ENCODE measurements at regions not wholly inside any gene's neighbourhood (a gene's known extent, or its start where the extent isn't known, plus 50 kb on each side); places are given as distances from the start of the nearest gene placed in this dataset.

GRCh38 chr21:19244502-19245187 lies 841.1 kb upstream of the TMPRSS15 start:
- DNase-seq (ENCODE audit: low spot score) = no peak

DNA sequence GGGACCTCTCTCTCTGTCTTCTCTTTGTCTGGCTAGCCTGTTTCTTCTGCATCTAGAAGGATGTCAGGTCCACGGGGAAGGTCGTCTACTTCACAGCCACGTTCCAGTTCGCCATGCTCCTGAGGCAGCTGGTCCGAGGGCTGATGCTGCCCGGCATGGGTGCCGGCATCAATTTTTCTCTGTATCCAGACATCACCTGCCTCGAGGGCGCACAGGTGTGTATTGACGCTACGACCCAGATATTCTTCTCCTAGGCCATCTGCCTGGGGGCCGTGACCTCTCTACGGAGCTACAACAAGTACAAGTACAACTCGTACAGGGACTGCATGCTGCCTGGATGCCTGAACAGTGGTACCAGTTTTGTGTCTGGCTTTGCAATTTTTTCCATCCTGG lies 841.6 kb upstream of the TMPRSS15 start:
- DNase-seq (ENCODE audit: low spot score) = no peak

DNA sequence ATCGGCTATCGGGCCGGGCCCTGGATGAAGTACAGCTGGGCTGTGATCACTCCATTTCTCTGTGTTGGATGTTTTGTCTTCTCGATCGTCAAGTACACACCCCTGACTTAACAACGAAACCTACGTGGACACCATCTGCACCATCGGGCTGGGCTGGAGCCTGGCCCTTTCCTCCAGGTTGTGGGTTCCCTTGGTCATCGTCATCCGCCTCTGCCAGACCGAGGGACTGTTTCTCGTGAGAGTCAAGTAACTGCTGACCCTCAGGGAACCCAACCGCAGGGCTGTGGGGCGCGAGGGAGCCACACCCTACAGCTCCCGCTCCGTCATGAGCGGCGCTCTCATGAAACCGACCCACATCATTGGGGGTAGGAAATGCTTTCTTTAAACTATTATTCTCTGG lies 842.4 kb upstream of the TMPRSS15 start:
- DNase-seq (ENCODE audit: low spot score) = no peak

GRCh38 chr21:19256934-19257660 lies 853.5 kb upstream of the TMPRSS15 start:
- DNase-seq (ENCODE audit: low spot score) = no peak

DNA sequence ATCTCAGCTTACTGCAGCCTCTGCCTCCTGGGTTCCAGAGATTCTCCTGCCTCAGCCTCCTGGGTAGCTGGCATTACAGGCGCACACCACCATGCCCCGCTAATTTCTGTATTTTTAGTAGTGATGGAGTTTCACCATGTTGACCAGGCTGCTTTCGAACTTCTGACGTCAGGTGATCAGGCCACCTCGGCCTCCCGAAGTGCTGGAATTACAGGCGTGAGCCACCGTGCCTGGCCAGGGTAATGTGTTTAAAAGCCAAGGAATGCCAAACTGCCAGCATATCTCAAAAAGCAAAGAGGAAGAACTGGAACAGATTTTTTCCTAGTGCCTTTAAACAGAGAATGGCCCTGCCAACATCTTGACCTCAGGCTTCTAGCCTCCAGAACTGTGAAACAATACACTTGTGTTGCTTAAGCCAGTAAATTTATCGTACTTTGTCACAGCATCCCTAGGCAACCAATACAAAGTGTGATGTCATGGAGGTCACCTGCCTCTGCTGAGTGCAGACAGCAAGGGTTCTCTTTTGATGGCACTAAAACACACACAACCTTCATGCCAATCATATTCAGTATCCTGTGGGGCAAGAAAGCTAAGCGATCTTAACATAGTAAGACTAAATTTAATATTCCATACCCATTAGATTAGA lies 858.3 kb upstream of the TMPRSS15 start:
- no peak for DNase-seq (ENCODE audit: low spot score)

- DNase-seq (ENCODE audit: low spot score) = no peak
Measured at GRCh38 chr21:19266636-19267035, 863.1 kb upstream of the TMPRSS15 start.

- no peak for DNase-seq (ENCODE audit: low spot score)
Measured at GRCh38 chr21:19268686-19269085, 865.1 kb upstream of the TMPRSS15 start.

DNA sequence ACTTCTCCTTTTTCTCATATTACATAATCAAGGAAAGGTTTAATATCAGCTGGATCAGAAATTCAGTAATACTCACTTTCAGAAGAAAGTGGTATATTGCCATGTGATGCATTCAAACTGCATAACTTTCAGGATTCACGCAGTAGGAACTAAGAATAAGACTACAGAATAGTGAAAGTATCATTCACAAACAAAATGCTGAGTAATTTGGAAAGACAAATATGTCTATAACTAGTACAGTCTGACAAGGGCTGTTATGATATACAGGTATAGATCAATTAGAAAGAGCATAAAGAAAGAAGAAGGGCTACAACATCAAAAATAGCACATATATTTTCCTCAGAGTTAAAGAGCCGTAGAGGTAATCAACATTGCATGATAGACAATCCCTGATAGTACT lies 871.5 kb upstream of the TMPRSS15 start:
- no peak for DNase-seq (ENCODE audit: low spot score)

- no peak for DNase-seq (ENCODE audit: low spot score)
Measured at GRCh38 chr21:19276665-19277064, 873.1 kb upstream of the TMPRSS15 start.

GRCh38 chr21:19286876-19287275 lies 883.3 kb upstream of the TMPRSS15 start:
- DNase-seq (ENCODE audit: low spot score) = no peak

DNA sequence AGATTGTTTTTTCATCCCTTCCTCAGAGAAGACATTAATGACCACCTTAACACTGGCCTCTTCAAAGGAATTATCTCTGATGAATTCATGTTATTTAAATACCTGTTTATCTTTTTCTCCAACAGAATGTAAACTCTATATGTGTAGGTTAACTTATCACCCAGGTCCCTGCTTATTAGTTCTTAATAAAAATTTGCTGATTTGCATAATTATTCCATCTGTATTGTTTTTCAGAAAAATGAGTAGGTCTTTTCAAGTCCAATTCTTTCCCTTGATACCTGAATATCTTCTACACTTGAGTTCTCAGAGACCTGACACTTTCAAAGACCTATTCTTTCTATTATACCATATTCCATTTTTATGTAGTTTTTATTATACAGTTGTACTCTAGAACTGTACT lies 886.7 kb upstream of the TMPRSS15 start:
- no peak for DNase-seq (ENCODE audit: low spot score)

DNA sequence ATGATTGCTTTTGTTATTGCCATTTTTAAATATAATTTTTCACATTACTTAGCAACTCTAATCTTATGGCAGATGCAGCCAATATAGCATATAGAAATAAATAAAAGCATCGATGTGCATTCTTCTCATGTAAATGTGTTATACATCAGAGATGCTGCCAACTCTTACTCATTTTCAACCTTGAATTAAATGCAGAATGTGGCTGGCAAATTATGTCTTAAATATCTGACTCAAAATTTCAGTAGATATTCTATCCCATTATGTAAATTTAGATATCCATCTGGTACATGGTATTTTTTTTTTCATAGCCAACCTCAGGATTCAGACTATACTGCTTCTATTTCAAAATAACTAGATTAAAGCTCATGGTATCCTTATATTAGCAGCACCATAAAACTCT lies 916.7 kb upstream of the TMPRSS15 start:
- DNase-seq (ENCODE audit: low spot score) = no peak

DNA sequence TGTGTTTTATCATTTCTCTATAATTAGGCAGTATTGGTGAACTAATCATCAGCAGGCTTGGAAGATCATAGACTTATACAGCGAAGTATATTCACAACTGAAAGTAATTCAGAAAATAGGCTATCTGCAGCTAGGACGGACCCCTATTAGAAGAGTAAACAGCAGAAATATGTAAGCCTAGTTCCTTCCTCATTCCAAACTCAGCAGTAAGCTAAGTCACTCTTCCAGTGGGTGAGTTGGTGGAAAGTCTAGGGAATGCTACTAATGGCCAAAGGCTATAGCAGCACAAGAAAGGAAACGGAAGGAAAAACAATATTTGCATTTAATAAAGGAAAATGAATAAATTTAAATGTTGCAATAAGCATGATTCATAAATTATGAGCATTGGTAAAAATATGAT lies 918.1 kb upstream of the TMPRSS15 start:
- no peak for DNase-seq (ENCODE audit: low spot score)

DNA sequence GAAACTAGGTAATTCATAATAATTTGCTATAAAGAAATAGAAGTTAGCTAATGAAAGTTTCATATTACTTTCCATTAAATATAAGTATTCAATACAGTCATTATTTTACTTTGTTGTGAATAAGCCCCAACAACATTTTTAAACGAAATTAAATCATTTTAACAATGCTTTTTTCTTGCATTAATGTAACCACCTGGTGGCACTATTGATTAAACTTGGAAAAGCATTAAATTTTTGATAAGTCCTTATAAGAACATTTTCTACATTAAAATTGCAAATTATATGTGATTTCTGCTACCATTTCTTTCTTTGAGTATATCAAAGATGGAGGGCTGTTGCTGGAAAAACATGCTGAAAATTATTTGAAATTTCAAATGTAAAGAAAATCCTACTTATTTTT lies 918.8 kb upstream of the TMPRSS15 start:
- no peak for DNase-seq (ENCODE audit: low spot score)

DNA sequence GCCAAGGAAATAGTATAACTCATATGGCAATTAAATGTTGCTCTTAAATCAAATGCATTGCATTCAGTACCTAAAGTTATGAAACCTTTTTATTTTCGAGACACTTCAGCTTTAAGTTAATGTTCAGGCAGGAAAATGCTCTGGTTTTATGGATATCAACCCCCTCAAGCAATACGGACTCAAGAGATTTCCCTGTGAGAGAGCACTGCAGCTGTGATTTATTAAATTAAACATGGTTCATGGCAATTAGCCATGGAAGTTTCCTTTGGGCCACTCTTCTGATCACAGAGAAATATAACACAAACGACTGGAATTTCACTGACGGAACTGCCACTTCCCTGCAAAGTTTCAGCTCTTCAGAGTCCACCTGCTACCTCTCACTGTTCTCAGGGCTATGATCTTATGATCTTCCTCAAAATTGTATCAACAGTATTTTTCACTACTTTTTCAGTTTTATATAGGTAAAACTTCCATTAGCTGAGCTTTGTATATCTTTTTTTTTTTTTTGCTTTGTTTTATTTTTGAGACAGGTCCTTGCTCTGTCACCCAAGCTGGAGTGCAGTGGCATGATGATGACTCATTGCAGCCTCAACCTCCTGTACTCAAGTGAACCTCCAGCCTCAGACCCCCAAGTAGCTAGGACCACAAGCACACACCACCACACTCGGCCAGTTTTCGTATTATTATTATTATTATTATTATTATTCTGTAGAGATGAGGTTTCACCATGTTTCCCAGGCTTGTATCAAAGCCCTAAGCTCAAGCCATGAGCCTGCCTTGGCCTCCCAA lies 923.1 kb upstream of the TMPRSS15 start:
- DNase-seq (ENCODE audit: low spot score) = no peak

DNA sequence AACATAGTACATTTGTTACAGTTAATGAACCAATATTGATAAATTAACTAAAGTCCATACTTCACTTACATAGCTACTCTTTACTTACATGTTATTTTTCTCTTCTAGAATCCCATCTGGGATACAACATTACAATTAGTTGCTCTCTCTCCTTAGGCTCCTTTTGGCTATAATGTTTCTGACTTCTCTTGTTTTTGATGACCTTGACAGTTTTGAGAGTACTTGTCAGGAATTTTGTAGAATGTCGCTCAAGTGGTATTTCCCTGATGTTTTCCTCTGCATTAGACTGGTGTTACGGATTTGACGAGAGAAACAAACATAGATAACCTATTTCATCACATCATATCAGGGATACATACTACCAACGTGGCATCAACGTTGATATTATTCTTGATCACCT lies 925.4 kb upstream of the TMPRSS15 start:
- no peak for DNase-seq (ENCODE audit: low spot score)

DNA sequence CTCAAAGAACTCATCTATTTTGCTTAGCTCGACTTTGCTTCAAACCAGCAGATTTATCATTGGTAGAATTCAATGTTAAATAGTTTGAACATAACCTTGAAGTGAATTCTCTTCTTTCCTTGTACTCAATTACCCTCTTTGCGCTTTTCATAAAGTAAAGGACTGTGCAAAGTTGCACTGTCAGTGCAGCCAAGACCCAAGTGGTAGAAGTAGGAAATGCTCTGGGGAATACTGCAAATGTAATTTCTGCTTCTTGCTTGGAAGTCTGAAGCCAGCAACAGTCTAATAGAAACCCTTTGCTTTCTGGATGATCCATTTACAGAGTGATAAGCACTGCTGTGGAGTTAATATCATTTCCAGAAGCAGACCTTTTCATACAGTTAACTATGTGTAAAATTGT lies 936.7 kb upstream of the TMPRSS15 start:
- DNase-seq (ENCODE audit: low spot score) = no peak

GRCh38 chr21:19340954-19341353 lies 937.4 kb upstream of the TMPRSS15 start:
- DNase-seq (ENCODE audit: low spot score) = no peak

DNA sequence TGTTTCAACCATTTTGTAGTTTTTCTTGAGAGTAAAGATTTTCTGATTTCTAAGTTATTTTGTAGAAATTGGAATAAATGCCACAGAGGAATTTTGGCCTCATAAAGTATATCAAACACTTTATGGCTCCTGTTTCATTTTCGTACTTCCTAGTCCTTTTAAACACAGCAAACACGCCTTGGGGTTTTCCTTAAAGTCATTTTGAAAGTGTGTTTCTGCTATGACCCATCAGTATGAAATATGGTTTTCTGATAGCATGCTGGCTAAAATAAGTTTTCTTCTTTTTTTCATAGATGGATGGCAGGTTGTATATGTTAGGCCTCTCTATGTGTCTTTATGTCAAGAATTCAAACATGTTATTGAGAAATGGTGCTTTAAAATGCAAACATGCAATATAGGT lies 940.1 kb upstream of the TMPRSS15 start:
- no peak for DNase-seq (ENCODE audit: low spot score)

DNA sequence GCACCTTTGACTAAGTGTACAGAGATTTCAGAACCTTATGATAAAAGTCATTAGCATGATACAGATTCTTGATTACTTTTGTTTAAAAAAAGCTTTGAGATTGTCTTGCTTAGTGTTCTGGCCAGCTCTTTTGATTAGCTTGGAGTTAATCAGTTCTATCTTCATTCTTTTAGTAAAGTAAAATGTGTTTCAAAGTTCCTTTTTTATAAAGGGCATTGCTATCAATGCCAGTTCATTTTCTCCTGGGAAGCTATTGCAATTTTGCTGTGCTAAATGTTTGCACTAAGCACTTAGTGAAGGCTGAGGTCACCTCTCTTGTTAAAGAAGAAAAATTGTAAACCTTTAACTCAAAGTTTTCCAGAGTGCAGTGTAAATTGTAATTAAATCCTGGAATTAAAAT lies 946.7 kb upstream of the TMPRSS15 start:
- no peak for DNase-seq (ENCODE audit: low spot score)

DNA sequence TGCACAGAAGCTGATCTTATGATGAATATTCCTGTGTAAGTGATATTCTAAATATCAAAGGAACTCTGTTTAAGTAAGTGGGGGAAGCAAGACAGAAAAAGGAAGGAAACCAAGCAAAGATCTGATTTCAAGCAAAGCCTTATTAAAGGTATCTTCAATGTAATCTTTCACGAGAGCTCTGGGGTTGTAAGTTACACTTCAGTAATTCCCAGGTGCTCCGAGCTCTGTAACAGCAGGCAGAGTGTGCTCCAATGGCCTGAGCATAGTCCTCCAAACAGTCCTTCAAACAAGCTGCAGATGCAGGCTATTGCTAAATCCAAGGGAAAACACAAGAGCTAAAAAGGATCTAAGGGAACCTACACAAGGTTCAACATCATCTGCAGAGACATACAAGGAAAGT lies 949.7 kb upstream of the TMPRSS15 start:
- DNase-seq (ENCODE audit: low spot score) = no peak

GRCh38 chr21:19368944-19369343 lies 965.4 kb upstream of the TMPRSS15 start:
- DNase-seq (ENCODE audit: low spot score) = no peak

DNA sequence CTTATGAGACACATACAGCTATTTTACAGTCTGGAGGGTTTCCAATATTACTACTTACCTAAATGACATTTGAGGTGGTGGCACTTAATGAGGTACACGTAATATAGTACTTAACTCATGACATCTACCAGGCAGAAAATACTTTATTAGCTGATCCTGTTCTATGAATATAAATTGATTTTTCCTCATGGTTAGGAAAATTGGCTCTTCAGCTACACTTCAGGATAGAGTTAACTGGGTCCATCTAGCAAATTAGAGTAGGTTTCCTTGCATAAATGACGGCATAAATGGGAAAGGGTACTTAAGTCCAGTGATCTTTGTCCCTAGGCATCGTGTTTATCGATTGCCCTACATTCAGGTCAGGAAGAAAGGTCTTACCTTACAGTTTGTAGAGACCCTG lies 988.8 kb upstream of the TMPRSS15 start:
- no peak for DNase-seq (ENCODE audit: low spot score)

Data from HuH-7.5 (cell line).